HEK293T (cell line): ENCODE measurements at regions not wholly inside any gene's neighbourhood (a gene's known extent, or its start where the extent isn't known, plus 50 kb on each side); places are given as distances from the start of the nearest gene placed in this dataset.

ENCODE experiments used
- BHLHE40 ChIP-seq: fragments of 450-650 bp; IDR thresholded peaks from 2 replicates; pipeline ENCODE4 v1.6.1; 2016; ENCODE audit warnings: mild to moderate bottlenecking, moderate library complexity, borderline replicate concordance
- ELF4 ChIP-seq: fragments of 450-650 bp; IDR thresholded peaks from 2 replicates; pipeline ENCODE4 v1.6.1; 2017; ENCODE audit warnings: antibody characterized with exemption
- FOXA1 ChIP-seq: fragments of 450-650 bp; IDR thresholded peaks from 2 replicates; pipeline ENCODE4 v1.6.1; 2016; ENCODE audit warnings: mild to moderate bottlenecking
- FOXK2 ChIP-seq: fragments of 450-650 bp; IDR thresholded peaks from 2 replicates; pipeline ENCODE4 v1.6.1; 2016; ENCODE audit warnings: mild to moderate bottlenecking
- FOXM1 ChIP-seq: fragments of 450-650 bp; IDR thresholded peaks from 2 replicates; pipeline ENCODE4 v1.6.1; 2017; ENCODE audit warnings: mild to moderate bottlenecking, borderline replicate concordance
- HDGF ChIP-seq: fragments of 450-650 bp; IDR thresholded peaks from 2 replicates; pipeline ENCODE4 v1.6.1; 2017; ENCODE audit warnings: antibody characterized with exemption, borderline replicate concordance
- L3MBTL2 ChIP-seq: fragments of 450-650 bp; conservative IDR thresholded peaks from 2 replicates; pipeline ENCODE4 v1.6.1; 2016; ENCODE audit warnings: mild to moderate bottlenecking
- LEF1 ChIP-seq: fragments of 450-650 bp; IDR thresholded peaks from 2 replicates; pipeline ENCODE4 v1.6.1; 2017; ENCODE audit warnings: mild to moderate bottlenecking, borderline replicate concordance
- NFRKB ChIP-seq: fragments of 450-650 bp; IDR thresholded peaks from 2 replicates; pipeline ENCODE4 v1.6.1; 2016; ENCODE audit warnings: mild to moderate bottlenecking, moderate library complexity
- SP1 ChIP-seq: fragments of 450-650 bp; IDR thresholded peaks from 2 replicates; pipeline ENCODE4 v1.6.1; 2017
- SUZ12 ChIP-seq: fragments of 450-650 bp; IDR thresholded peaks from 2 replicates; pipeline ENCODE4 v1.6.1; 2016; ENCODE audit warnings: mild to moderate bottlenecking
- TARDBP ChIP-seq: fragments of 450-650 bp; IDR thresholded peaks from 2 replicates; pipeline ENCODE4 v1.6.1; 2016
- ZNF384 ChIP-seq: fragments of 450-650 bp; IDR thresholded peaks from 2 replicates; pipeline ENCODE4 v1.6.1; 2016
- TF ChIP-seq, protein P1 (sequence below): fragments of 450-650 bp; IDR thresholded peaks from 2 replicates; pipeline ENCODE4 v1.6.1; 2016

DNA sequence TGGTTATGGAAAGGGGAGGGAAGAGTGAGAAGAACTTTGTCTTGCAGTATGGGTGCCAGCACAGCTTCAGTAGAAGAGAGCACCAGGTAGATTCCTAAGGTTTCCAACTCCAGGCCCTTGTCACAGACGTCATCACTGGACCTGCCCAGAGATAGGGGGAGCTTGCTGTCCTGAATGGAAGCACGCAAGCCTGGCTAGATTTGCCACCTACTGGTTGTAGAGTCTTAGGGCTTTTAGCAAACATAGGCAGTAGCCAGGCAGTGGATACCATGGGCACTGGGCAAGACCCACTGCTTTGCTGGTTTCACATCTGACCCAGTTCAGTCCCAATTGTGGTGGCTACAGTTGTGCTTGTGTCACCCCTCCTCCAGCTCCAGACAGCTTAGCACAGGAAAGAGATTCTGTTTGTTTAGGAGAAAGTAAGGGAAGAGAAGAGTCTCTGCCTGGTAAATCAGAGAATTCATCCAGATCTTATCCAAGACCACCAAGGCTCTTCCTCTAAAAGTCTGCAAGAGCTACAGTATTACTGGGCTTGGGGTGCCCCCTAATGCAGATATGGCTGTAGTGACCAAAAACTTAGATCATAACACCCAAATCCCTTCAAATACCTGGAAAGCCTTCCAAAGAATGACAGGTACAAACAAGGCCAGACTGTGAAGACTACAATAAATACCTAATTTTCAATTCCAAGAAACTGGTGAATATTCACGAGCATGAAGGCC lies 158.9 kb downstream of the HINT1 start:
- TF ChIP-seq, protein P1, sequence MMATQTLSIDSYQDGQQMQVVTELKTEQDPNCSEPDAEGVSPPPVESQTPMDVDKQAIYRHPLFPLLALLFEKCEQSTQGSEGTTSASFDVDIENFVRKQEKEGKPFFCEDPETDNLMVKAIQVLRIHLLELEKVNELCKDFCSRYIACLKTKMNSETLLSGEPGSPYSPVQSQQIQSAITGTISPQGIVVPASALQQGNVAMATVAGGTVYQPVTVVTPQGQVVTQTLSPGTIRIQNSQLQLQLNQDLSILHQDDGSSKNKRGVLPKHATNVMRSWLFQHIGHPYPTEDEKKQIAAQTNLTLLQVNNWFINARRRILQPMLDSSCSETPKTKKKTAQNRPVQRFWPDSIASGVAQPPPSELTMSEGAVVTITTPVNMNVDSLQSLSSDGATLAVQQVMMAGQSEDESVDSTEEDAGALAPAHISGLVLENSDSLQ: no peak
- TF ChIP-seq FOXK2 (no peak), BHLHE40 (no peak), LEF1 (no peak), NFRKB (no peak), FOXA1 (no peak), ELF4 (no peak), TARDBP (no peak), L3MBTL2 (no peak), FOXM1 (no peak), SUZ12 (no peak), SP1 (no peak), HDGF (no peak), ZNF384 (no peak)
